COLO668 (cell line): ENCODE measurements at regions not wholly inside any gene's neighbourhood (a gene's known extent, or its start where the extent isn't known, plus 50 kb on each side); places are given as distances from the start of the nearest gene placed in this dataset.
A peak's percentile ranks its signal among the peaks of the same experiment; 100 is the strongest.

Experiments used
- DNase-seq: peaks from one replicate; lab custom pipeline; 2025; ENCODE audit not compliant: unreplicated experiment; lab: John Stamatoyannopoulos, UW

DNA sequence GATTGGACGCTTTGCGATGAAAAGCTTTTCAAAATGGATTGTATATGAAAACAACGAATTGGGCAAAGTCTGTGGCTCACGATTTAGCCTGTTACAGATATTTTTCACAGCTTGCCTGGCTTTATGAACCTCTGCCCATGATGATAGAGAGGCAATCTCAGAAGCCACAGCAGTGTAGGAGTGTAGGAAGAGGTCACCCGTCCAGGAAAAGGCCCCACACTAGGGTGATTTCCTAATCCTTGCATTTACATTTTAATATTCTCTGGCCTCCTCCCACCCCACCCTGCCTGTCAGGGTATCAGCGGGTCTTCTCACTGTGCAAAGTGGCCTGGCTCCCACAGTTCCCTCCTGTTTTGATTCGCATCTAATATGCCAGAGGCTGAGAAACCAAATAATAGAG lies 81.8 kb upstream of the FOXN3 start:
- no peak for DNase-seq

DNA sequence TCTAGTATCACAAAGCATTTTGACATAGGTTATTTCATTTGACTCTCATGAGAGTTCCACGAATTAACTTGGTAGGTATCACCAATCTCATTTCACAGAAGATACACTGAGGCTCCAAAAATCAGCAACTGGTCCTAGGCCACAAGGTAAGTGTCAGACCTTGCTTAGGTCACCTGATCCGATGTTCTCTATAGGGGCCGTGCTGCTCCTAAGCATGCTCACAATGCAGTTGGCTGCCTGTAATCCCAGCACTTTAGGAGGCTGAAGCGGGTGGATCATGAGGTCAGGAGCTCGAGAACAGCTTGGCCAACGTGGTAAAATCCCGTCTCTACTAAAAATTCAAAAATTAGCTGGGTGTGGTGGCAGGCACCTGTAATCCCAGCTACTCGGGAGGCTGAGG lies 78.7 kb upstream of the FOXN3 start:
- no peak for DNase-seq

DNA sequence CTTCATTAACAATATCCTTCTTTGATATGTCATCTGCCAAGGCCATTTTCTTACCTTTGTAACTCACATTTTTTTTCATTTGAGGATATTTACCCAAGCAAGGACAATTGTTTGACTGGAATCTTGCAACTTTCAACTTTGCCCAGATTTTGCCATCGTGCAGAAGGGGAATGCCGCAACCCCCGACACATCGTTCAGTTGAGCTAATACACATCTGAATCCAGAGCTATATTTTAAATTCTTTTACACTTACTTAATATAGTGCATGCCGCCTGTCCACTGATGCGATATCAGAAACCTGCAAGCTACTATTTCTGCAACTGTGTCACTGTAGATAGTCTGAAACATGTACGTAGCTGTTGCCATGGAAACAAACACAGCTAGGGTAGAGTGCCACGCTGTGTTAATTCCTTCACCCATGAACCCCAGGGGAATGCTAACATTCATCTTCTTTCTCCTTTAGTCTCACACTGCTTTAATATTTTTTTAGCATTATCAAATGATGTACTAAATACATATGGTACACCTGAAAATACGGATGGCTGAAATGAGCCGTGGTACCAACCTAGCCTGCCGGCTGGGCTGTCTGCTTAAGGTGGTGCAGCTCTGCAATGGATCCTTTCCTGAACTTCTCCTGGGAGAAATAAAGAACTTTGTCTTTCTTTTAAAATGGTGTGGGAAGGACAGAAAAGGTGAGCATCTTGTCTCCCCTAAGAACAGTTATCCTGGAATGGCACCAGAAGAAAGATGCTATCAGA lies 77.0 kb upstream of the FOXN3 start:
- no peak for DNase-seq

DNA sequence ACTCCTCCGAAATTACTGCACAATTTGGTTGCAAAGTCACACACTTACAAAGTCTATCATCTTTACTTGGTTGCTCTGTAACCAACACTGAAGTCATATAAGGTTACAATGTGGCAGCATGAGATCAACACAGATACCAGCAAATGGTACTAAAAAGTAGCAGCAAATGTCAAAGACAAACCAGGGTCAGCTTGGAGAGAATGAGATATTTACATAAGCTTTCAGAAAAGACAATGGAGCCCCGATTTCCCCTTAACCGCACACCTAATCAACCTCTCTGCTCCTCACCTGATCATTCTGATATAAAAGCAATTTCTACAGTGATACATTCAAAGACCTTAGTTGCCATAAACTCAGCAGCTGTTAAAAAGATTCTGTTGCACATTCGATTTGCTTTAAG lies 76.4 kb upstream of the FOXN3 start:
- no peak for DNase-seq

DNA sequence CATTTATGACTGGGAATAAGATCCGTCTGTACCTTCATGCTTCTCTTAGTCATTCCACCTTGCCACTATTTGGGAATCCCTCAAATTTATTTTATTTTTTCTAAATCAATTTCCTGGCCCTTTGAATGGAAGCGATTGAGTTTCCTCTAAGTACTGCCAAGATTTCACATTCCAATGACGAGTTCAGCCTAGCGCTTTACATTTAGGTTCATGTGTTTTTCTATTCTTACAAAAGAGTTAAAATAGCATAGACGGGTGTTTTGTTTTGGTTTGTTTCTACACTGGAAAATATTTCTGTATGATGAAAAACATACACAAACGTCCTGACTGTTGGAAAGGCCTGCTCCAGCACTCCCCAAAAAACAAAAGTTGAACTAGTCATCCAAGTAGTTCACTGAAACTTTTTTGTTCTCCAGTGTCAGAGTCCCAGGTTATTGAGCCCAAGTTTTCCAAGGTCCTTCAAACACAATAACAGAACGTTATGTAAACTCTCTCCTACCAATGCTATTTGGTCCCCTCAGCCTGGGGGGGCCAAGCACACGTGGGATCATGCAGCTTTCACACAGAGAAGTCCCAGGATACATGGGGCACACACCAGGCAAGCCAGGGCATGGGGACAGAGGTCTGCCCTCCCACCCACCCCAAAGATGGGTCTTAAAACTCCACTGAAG lies 74.8 kb upstream of the FOXN3 start:
- DNase-seq: no peak

DNA sequence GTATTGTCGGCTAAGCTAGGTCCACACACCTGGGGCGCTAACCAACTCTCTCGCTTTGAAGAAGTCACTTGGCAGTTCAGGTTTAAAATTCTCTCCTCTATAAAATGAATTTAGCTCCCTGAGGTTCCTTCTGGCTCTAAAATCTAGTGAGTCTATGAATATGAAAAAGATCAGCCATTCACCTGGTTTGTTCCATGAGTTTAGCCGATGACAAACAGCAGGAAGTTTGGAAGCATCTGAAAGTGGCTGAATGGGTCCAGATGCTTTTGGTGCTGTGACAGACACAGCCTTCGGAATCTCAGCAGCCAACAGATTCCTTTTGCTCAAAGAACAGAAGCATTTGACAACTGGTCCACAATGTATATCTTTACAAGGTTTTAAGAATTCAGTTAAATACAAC lies 73.4 kb upstream of the FOXN3 start:
- no peak for DNase-seq

DNA sequence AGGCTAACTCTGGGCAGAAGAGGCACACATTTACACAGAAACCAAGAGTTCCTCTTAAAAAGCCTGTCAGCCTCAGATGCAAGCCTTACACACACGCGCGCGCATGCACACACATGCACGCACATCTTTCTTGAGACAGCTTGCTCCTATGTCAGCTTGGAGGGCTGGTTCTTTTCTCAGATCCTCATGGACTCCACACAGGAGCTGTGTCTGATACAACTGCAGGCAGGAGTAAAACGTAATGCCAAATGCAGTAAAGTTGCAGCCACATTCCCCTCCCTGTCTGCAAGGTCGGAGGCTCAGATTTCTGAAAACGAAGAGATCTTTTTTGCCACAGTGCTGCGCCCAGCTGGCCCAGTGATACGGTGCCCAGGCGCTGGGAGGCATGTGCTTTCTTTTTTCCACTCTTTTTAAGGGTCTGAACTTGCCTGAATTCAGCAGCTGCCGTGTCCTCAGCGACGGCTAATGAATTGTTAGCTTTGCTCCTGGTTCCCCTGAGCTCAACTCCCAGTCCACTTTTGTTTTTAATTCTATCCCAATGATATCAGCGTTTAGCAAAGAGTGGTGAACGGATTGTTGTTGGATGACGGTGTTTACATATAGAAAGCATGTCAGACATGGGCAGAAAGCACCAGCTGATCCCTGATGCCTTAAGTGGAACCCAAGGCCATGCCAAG lies 72.9 kb upstream of the FOXN3 start:
- DNase-seq: no peak

DNA sequence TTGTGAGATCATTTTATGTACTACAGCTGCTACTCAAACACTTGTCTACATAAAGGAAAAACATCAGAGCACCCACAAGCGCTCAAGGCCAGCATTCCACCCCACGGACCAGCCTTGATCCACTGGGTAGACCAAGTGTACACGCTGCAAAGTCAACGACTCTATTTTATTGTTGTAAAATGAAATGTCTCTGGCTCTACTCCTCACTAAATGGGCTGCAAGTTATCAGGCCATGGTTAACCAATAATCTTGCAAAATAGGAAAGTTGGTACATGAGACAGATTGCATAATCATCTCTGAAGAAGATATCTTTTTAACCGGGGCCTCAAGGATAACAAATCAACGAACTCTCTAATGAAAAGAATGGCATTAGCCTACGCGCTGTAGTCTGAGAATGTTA lies 69.9 kb upstream of the FOXN3 start:
- no peak for DNase-seq

DNA sequence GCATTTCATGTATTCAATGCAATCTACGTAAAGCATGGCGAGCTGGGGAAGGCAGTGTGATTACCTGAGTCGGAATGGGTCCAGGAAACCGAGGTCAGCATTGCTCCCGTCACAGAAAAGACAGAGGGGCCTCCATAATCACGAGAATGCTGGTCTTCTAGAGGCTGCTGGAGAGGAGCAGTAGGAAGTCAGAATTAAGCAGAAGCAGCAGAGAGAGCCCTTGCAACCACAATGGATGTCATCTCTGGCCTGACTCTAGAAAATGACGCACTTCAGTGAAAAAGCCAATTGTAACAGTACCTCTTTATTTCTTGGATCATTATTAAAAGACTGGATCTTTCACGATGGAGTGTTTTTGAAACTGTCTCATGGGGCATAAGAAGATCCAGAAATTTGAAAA lies 69.5 kb upstream of the FOXN3 start:
- no peak for DNase-seq

DNA sequence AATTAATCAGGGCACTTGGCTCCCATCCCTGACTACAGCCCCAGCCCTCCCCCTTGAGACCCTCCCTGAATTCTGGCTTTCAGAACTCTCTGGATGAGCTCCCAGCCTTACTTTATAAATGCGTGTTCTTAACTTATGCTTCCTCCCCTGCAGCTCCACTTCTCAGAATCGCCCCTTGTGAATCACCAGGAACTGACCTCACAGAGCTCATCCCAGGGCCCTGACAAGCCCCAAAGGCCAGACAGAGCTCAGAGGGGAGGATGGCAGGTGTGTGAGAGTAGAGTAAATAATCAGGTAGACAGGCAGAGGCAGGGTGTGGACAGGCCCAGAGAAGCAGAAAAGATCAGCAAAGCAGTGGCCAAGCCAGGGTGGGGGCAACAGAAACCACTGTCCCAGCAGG lies 68.2 kb upstream of the FOXN3 start:
- DNase-seq: peak; percentile 64

DNA sequence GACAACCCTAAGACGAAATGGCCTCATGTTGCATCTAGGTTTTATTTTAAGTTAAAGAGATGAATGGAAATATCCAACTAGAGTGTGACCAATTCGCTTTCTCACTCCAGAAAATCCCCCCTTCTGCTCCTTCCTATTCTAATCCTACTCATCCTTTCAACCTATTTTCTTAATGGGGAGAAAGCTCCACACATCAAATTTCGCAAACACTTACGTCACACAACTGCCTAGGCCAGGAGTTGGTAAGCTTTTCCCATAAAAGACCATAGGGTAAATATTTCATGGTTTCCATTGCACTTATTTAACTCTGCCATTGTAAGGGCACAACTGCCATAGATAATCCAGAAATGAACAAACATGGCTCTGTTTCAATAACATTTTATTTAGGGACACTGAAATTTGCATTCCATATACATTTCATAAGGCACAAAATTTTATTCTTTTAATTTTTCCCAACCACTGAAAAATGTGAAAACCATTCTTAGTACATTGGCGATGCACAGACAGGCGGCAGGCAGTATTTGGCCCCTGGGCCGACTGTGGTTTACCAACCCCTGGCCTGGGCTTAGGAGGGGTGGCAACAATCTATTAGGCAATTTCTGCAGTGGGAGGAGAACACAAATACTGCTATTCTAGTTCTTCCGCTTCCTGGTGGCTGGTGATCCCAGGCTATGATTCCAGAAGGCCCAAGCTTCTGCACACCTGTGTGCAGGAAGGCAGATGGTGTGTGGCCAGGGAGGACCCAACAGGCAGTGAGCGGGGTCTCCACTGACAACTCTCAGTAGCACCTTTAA lies 67.2 kb upstream of the FOXN3 start:
- DNase-seq: no peak

DNA sequence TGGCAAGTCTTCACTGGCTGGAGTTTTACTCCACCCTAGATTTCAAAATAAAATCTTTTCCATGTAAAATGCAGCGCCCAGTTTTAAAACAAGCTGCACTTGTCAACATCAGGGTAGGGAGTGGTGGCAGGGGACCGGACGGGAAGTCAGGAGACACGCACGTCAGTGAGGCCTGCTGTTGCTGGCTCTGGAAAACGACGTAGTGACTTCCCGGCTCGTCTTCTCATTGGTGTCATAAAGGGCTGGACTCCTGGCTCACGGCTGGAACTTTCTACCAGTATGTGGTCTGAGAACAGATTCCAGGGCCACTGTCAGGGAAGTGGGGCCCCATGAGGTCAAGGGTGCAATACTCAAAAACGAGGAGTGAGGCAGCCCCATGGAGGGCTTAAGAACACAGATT lies 64.2 kb upstream of the FOXN3 start:
- DNase-seq: no peak

DNA sequence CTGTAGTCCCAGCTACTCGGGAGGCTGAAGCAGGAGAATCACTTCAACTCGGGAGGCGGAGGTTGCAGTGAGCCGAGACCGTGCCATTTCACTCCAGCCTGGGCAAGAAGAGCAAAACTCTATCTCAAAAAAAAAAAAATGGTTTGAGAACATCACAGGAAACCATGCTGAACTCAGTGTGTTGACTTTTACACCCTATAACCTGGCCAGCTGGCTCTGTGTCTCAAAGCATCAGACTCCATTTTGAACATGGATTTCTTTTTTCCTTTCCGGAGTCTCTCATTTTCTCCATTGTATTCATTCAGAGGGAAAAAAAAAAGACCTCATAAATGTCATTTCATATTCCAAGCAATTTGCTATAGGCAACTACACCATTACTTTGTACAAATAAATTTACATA lies 63.2 kb upstream of the FOXN3 start:
- DNase-seq: no peak

DNA sequence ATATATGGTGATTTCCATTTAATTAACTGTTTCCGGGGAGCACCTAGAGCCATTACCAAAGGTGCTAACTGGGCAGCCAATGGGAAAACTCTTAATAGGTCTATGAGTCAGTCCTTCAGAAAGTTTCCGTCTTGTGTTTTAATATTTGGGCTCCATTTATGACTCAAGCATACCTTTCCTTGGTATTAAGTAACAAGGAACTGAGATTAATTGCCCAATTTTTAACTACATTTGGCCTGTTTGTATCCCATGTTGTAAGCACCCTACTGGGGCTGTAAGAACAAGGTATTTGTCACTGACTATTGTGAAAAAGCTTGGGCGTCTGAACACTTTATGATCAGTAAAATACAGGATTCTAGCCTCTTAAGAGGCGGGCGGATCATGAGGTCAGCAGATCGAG lies 62.8 kb upstream of the FOXN3 start:
- no peak for DNase-seq

DNA sequence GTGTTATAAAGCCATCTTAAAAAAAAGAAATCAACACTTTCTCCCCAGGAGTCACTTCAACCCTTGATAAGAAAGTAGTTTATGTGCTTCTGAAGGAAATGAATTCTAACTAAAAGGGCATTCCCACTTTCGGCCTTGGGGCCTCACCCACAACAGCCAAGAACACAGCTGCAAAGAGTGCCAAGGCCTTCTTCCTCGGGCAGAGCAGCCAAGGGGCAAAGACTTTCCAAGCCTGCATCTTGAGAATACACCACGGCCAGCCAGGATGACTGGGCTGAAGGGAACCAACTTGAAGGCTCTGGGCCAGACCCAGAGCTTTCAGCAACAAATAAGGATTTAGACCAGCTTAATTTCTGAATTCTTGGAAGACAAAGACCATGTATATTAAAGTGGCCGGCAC lies 60.4 kb upstream of the FOXN3 start:
- DNase-seq: no peak

DNA sequence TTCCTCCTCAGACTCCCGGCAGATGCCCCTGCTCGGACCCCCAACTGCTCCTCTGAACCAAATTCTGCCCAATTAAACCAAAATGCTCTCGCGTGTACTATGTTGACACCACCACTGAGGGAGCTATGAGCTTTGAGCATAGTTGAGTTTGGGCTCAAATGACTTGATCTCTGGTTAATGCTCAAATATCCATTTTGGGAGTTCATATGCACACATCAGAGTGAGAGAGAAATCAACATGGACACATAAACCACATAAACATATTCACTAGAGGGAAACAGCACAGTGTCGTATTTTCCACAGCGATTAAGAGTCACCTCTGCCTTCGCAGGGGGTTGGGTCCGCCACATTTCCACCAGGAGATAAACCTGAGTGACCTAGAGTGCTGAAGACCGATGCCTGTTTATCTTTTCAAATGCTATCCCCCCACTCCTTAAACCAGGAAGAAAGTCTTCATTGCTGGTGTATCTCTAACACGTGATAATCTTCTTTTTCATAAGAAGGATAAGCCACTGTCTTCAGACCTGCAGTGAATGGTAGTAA lies 59.4 kb upstream of the FOXN3 start:
- no peak for DNase-seq

DNA sequence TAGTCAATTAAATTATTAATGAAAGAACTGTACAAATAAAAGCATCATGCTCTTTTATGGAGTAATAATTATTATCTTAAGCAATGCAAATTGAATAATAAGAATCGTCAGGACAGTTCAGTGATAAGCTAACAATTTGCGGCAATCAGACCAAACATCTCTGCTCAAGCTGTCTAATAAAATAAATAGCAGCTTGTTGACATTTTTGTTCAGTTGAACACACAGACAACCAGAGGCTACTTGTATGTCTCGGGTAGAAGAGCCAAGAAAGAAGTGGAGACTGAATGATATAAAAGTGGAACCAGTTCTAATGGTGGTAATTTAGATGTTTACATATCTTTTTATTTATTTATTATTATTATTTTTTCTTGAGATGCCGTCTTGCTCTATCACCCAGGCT lies 57.4 kb upstream of the FOXN3 start:
- DNase-seq: no peak

DNA sequence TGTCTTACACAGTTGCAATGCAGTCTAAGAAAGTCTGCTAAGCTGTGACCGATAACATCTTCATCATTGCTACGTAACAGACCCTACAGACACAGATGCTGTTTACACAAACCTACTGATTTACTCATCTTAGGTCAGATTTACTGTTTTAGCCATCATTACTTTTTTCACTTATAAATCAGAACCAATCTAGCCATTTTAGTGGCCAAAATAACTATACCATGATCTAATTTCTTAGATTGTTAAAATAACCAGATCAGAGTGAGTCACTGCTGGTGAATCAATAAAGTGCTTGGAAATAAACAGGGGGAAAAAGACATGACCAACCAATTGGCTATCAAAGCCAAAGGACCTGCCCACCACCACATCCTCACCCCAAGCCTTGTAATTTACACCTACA lies 57.0 kb upstream of the FOXN3 start:
- DNase-seq: no peak

DNA sequence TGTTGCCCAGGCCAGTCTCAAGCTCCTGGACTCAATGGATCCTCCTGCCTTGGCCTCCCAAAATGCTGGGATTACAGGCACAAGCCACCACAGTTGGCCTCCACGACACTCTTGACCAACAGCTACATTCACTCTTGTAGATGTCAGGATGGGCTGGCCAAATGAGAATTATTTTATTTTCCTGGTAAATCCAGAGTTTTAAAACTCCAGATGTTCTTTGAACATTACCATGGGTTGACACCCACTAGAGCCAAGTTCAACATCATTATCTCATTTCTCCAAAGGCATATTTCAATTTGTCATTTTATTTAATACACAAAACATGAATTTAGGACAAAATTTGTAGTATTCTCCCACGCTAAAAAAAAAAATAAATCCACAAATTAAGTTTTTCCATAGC lies 56.5 kb upstream of the FOXN3 start:
- DNase-seq: no peak

DNA sequence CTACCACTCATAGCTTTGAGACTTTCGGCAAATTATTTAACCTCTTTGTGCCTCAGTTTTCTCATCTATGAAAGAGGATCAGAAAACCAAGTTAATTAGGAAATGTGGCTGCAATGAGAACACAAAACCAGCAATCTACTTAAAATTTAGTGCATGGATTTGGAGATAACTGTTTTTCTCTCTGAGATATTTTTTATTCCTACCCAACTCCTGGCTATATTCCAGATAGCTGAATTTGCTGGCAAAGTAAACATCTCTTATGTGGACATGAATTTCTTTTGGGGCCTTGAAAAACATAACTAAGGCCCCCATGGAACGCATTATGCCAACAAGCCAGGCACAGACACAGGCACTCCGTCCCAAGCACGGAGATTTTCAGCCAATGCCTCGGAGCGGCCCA lies 53.4 kb upstream of the FOXN3 start:
- DNase-seq: no peak
